NCI-H2081 (cell line): ENCODE measurements at regions not wholly inside any gene's neighbourhood (a gene's known extent, or its start where the extent isn't known, plus 50 kb on each side); places are given as distances from the start of the nearest gene placed in this dataset.
A peak's percentile ranks its signal among the peaks of the same experiment; 100 is the strongest.
"Not testable (repeated sequence)": the region's sequence is repeated elsewhere in the genome, so short reads cannot be mapped to it uniquely, and the experiment has no call there.

Source experiments
- DNase-seq, 2 experiments: peaks; one replicate each; lab custom pipeline; 2025; lab: John Stamatoyannopoulos, UW

DNA sequence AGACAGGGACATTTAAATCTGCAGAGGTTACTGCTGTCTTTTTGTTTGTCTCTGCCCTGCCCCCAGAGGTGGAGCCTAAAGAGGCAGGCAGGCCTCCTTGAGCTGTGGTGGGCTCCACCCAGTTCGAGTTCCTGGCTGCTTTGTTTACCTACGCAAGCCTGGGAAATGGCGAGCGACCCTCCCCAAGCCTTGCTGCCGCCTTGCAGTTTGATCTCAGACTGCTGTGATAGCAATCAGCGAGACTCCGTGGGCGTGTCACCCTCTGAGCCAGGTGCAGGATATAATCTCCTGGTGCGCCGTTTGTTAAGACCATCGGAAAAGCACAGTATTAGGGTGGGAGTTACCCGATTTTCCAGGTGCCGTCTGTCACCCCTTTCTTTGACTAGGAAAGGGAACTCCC lies 93.3 kb downstream of the ANKRD30BL start:
- not testable (repeated sequence) for DNase-seq

DNA sequence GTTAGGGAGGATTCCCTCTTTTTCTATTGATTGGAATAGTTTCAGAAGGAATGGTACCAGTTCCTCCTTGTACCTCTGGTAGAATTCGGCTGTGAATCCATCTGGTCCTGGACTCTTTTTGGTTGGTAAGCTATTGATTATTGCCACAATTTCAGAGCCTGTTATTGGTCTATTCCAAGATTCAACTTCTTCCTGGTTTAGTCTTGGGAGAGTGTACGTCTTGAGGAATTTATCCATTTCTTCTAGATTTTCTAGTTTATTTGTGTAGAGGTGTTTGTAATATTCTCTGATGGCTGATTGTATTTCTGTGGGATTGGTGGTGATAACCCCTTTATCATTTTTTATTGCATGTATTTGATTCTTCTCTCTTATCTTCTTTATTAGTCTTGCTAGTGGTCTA lies 96.4 kb downstream of the ANKRD30BL start:
- not testable (repeated sequence) for DNase-seq

- DNase-seq = not testable (repeated sequence)
These were observed 122.0 kb downstream of the ANKRD30BL start for GRCh38 chr2:132039609-132040236.

DNA sequence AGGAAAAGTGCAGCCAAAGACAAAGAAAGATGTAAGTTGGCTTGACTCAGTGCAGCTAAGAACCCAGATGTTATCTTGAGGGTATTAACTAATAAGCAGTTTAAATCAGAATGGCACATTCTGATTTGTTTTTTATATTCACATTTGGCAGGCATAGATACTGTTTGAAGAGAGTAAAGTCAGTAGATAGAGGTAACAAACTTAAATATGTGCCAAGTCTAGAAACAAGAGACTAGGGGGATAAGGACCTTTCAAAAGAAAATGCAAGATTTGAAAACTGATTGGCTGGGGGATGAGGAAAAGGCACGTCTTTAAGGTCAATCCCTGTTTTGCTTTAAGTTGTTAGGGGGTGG lies 122.9 kb downstream of the ANKRD30BL start:
- DNase-seq = not testable (repeated sequence)

DNA sequence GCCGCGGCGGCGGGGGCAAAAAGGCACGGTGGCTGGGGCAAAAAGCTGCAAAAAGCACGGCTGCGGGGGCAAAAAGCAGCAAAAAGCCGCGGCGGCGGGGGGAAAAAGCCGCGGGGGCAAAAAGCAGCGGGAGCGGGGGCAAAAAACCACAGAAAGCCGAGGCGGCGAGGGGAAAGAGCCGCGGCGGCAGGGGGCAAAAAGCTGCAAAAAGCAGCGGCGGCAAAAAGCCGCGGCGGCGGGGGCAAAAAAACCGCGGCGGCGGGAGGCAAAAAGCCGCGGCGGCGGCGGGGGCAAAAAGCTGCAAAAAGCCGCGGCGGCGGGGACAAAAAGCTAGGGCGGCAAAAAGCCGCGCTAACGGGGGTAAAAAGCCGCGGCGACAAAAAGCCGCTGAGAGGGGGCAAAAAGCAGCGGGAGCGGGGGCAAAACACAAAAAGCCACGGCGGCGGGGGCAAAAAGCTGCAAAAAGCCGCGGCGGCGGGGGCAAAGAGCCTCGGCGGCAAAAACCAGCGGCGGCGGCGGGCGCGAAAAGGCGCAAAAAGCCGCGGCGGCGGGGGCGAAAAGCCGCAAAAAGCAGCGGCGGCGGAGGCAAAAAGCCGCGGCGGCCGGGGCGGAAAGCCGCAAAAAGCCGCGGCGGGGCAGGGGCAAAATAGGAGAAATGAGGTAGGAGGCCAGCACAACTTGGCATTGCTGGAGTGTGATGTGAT lies 123.4 kb downstream of the ANKRD30BL start:
- no peak for DNase-seq

DNA sequence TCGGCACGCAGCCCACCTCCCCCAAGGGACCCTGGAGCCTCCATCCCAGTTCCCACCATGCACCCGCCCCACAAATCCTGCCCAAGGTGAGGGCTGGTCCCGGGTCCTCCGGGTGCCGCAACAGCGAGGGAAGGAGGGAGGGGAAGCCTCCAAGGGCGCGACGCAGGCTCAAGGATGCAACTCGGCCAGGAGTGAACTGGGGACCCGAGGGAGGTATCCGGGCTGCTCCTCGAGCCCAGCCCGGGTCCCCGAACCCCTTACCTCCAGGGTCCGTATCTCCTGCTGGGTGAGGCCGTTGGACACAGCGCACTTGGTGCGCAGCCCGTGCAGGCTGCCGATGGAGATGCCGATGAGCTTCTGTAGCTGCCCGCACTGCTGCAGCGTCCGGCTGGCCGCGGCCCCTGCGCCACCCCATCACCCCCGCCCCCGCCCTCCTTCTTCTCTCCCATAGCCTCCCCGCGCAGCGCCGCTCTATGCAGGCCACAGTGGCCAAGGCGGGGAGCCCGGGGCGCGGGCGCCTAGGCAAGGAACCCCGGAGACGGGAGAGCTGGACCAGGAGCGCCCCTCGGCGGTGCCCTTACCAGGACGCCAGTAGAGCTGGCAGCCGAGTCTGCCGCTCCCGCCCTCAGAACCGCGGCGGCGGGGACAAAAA lies 124.1 kb downstream of the ANKRD30BL start:
- DNase-seq = peak; percentile 2 to 8

GRCh38 chr2:132034646-132035045 lies 127.1 kb downstream of the ANKRD30BL start:
- no peak for DNase-seq

DNA sequence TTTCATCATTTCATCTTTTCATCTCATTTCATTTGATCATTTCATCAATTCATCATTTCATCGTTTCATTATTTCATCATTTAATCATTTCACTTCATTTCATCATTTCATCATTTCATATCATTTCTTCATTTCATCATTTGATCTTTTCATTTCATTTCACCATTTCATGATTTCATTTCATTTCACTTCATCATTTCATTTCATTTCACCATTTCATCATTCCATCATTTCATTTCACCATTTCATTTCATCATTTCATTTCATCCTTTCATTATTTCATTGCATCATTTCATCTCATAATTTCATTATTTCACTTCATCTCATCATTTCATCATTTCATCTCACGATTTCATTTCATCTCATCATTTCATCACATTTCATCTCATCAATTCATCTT lies 127.8 kb downstream of the ANKRD30BL start:
- no peak for DNase-seq

DNA sequence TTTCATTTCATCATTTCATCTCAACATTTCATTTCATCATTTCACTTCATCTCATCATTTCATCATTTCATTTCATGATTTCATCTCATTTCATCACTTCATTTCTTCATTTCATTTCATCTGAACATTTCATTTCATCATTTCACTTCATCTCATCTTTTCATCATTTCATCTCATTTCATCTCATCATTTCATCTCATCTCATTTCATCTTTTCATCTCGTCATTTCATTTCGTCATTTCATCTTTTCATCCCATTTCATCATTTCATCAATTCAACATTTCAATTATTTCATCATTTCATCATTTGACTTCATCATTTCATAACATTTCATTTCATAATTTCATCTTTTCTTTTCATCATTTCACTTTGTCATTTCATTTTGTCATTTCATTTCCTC lies 128.4 kb downstream of the ANKRD30BL start:
- no peak for DNase-seq

GRCh38 chr2:132012046-132012445 lies 149.7 kb downstream of the ANKRD30BL start:
- DNase-seq = not testable (repeated sequence)

- no peak for DNase-seq
These were observed 151.8 kb downstream of the ANKRD30BL start for GRCh38 chr2:132009874-132010521.

GRCh38 chr2:132009177-132009873 lies 152.4 kb downstream of the ANKRD30BL start:
- no peak for DNase-seq

DNA sequence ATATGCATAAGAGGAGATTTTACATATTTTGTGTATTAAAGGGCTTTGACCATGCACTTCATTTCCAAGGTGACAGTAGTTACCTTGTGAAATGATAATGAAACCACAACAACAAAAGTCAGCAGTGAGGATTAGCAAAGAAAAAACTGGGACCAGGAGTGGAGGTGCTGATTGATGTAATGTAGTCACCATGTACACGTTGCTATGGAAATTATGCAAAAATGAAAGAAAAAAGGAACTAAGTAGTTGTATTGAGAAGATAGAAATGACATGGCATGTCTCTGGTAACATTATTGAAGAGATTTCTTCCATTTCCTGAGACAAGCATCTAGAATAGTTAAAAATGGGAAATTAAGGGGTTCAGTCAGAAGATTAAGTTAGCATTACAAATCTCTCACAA lies 171.0 kb downstream of the ANKRD30BL start:
- DNase-seq = not testable (repeated sequence)

DNA sequence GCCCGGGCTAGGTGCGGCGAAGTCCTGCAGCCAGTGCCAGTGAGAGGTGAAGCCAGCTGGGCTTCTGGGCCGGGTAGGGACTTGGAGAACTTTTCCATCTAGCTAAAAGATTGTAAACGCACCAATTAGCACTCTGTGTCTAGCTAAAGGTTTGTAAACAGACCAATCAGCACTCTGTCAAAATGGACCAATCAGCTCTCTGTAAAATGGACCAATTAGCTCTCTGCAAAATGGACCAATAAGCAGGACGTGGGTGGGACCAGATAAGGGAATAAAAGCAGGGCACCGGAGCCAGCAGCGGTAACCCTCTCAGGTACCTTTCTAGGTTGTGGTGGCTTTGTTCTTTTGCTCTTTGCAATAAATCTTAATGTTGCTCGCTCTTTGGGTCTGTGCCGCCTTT lies 195.1 kb downstream of the ANKRD30BL start:
- DNase-seq = not testable (repeated sequence)

DNA sequence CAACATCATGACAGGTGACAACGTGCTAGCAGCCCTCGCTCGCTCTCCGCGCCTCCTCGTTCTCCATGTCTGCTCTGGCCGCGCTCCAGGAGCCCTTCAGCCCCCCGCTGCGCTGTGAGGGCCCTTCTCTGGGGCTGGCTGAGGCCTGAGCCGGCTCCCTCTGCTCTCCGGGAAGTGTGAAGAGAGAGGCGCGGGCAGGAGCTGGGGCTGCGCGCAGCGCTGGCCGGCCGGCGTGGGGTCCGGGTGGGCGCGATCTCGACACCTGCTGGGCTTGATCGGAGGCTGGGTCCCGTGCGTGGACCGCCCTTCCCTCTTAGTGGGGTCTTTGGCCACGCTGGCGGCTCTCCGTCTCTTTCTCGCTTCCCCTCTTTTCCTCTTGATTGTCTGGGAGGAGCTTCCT lies 195.5 kb downstream of the ANKRD30BL start:
- DNase-seq = no peak

DNA sequence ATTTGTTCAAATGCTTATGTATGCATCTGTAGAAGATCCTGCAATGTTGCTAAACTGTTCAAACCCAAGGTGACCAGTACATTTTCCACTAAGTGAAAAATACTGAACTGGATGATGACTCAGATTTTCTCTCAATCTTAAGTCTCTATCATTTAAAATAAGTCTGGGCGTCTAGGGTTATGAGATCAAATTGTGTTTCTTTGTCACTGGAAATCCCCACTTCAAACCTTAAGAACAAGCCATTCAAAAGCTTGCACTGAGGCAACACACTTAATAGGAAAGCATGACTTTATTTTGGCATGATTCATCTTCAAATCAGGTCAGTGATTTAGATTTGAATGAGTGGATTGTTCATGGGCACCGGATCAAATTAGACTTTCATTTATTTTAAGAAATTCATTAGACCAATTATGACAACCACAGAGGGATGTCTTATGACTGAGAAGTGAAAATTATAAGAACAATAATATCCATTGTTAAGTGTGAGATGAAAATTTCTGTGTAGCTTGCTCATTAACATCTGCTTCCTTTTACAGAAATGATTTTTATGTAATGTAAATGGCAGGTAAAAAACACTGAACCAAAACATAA lies 203.6 kb downstream of the ANKRD30BL start:
- DNase-seq = not testable (repeated sequence)

DNA sequence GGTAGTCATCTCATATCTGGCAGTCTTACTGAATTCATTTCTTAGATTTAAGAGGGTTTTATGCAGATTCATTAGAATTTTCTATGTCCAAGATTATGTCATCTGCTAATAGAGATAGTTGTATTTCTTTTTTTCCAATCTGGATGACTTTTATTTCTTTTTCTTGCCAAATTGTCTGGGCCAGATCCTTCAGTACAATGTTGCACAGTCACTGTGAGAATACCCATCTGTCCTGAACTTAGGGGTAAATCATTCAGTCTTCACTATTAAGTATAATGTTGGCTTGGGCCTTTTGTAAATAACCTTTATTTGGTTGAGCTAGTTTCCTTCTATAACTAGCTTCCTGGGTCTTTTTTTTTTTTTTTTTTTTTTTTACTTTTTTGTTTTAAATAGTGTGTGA lies 213.1 kb downstream of the ANKRD30BL start:
- not testable (repeated sequence) for DNase-seq

DNA sequence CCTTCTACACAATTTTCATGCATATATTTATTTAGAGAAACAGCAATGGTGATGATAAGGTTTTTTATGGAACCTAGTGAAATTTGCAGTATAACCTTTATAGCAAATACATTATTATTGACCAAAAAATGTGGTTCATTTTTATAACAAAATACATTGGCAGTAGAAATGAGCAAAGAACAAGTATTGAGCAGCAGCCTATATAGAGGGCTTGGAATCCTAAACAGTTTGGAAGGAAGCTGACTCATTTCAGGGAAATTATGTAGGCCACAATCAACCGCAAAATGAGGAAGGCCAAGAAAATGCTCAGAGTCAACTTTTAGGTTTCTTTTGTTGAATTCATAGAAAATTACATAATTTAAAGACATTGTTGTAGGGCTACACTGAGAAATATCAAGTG lies 238.5 kb downstream of the ANKRD30BL start:
- DNase-seq = not testable (repeated sequence)

DNA sequence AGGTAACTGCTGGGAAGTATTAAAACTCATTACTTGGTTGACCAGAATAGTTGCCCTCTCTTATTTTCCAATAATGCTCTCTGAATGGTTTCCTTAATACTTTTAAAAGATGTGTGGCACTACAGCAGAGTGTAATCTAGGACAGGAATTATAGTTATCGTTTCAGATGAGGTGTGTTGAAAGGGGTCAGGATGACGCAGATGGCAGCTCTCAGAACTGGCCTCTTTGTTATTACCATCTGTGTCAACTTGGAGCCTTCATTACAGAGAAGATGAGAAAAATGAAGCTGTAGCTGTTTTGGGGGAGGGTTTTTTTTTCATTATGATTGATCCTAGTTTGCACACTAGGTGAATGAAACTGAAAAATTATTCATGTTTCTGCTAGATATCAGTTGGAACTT lies 238.9 kb downstream of the ANKRD30BL start:
- DNase-seq = not testable (repeated sequence)
